ENCODE measurements at regions not wholly inside any gene's neighbourhood (a gene's known extent, or its start where the extent isn't known, plus 50 kb on each side); places are given as distances from the start of the nearest gene placed in this dataset.
"Not testable (repeated sequence)": the region's sequence is repeated elsewhere in the genome, so short reads cannot be mapped to it uniquely, and the experiment has no call there.

- no peak for FAIRE-seq
- TF ChIP-seq POLR2A (IDR thresholded peaks at IDR 0.05; ENCODE audit: low read depth, low read length) (no peak), POLR2AphosphoS5 (IDR thresholded peaks at IDR 0.05; ENCODE audit: low read depth, low read length) (no peak), TAF1 (IDR thresholded peaks at IDR 0.05; ENCODE audit: borderline replicate concordance, low read depth, low read length) (no peak)
- no peak for DNase-seq (ENCODE audit: insufficient read length)
Observed at GRCh38 chr21:35476621-35477395, 427.7 kb upstream of the RUNX1 start.

DNA sequence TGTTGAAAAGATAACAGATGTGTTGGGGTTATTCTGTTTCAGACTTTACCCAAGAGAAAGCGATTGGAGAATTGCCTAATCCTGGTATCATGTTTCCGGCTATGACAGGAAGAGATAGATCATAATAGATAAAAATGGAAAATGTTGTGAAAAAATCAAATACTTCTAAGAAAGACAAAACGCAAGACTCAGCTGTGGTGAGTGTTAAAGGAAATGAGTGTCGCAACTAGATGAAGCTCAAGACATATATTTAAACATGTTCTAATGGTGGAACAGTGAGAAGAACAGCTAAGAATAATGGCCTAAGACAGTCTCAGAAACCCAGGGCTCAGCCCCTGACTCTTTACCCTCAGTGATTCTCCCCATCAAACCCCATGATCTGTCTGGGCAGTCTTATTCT, 426.7 kb upstream of the RUNX1 start:
- TF ChIP-seq POLR2AphosphoS5 (IDR thresholded peaks at IDR 0.05; ENCODE audit: low read depth, low read length) (no peak), POLR2A (IDR thresholded peaks at IDR 0.05; ENCODE audit: low read depth, low read length) (no peak), TAF1 (IDR thresholded peaks at IDR 0.05; ENCODE audit: borderline replicate concordance, low read depth, low read length) (no peak)
- FAIRE-seq = no peak
- no peak for DNase-seq (ENCODE audit: insufficient read length)

GRCh38 chr21:35475009-35475408, 425.9 kb upstream of the RUNX1 start:
- FAIRE-seq (no peak), DNase-seq (ENCODE audit: insufficient read length) (no peak)
- TF ChIP-seq POLR2A (IDR thresholded peaks at IDR 0.05; ENCODE audit: low read depth, low read length) = no peak
- no peak for TF ChIP-seq POLR2AphosphoS5 (IDR thresholded peaks at IDR 0.05; ENCODE audit: low read depth, low read length)
- TF ChIP-seq TAF1 (IDR thresholded peaks at IDR 0.05; ENCODE audit: borderline replicate concordance, low read depth, low read length) = no peak

DNA sequence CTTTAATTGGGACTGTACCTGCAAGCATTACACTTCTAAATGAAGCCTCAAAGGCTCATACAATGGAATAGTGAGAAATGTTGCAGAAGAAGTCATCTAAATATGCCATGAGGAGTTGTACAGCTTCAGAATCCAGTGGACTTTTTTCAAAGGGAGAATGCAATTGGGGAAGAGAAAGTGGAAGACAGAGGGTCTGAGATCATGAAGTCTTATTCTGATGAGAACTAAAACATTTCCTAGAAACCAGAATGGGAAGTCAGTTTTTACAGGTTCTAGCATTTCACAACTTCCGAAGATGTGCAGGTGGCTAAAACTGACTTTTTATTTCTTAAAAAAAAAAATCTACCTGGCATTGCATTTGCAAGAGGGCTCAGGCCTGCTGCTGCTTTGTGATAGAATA, 424.4 kb upstream of the RUNX1 start:
- TF ChIP-seq POLR2A (IDR thresholded peaks at IDR 0.05; ENCODE audit: low read depth, low read length) = no peak
- no peak for TF ChIP-seq TAF1 (IDR thresholded peaks at IDR 0.05; ENCODE audit: borderline replicate concordance, low read depth, low read length)
- TF ChIP-seq POLR2AphosphoS5 (IDR thresholded peaks at IDR 0.05; ENCODE audit: low read depth, low read length) = no peak
- DNase-seq (ENCODE audit: insufficient read length) = no peak

GRCh38 chr21:35470522-35470921, 421.4 kb upstream of the RUNX1 start:
- TF ChIP-seq POLR2A (IDR thresholded peaks at IDR 0.05; ENCODE audit: low read depth, low read length) (no peak), TAF1 (IDR thresholded peaks at IDR 0.05; ENCODE audit: borderline replicate concordance, low read depth, low read length) (no peak), POLR2AphosphoS5 (IDR thresholded peaks at IDR 0.05; ENCODE audit: low read depth, low read length) (no peak)
- DNase-seq (ENCODE audit: insufficient read length) = no peak
- no peak for FAIRE-seq

More for the DNA sequence above, 424.4 kb upstream of the RUNX1 start:
- no peak for FAIRE-seq

- FAIRE-seq (no peak), DNase-seq (ENCODE audit: insufficient read length) (no peak)
- TF ChIP-seq POLR2AphosphoS5 (IDR thresholded peaks at IDR 0.05; ENCODE audit: low read depth, low read length) = no peak
- no peak for TF ChIP-seq TAF1 (IDR thresholded peaks at IDR 0.05; ENCODE audit: borderline replicate concordance, low read depth, low read length)
- no peak for TF ChIP-seq POLR2A (IDR thresholded peaks at IDR 0.05; ENCODE audit: low read depth, low read length)
Observed at GRCh38 chr21:35469498-35469897, 420.4 kb upstream of the RUNX1 start.

- DNase-seq (ENCODE audit: insufficient read length) (no peak), FAIRE-seq (no peak)
- TF ChIP-seq POLR2AphosphoS5 (IDR thresholded peaks at IDR 0.05; ENCODE audit: low read depth, low read length) (no peak), POLR2A (IDR thresholded peaks at IDR 0.05; ENCODE audit: low read depth, low read length) (no peak), TAF1 (IDR thresholded peaks at IDR 0.05; ENCODE audit: borderline replicate concordance, low read depth, low read length) (no peak)
Observed at GRCh38 chr21:35468991-35469390, 419.9 kb upstream of the RUNX1 start.

DNA sequence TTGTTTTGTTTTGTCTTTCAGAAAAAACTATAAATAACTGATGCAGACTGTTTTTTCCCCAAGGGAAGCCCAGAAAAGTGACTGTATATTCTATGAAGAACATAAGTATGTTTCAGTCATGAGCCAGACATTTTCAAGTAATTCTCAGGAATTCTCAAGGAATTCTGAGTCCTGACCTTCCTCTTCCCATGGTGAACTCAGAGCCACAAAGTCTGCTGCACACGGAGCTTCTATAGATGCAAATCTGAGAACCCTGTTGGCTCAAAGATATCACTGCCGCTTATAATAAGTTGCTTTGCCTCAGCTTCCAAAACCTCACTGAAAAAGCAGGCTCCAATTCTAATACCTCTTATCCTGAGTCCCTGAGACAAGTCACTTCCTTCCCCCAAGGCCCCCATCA, 418.5 kb upstream of the RUNX1 start:
- TF ChIP-seq TAF1 (IDR thresholded peaks at IDR 0.05; ENCODE audit: borderline replicate concordance, low read depth, low read length) (no peak), POLR2A (IDR thresholded peaks at IDR 0.05; ENCODE audit: low read depth, low read length) (no peak), POLR2AphosphoS5 (IDR thresholded peaks at IDR 0.05; ENCODE audit: low read depth, low read length) (no peak)
- DNase-seq (ENCODE audit: insufficient read length) = no peak
- FAIRE-seq = no peak

DNA sequence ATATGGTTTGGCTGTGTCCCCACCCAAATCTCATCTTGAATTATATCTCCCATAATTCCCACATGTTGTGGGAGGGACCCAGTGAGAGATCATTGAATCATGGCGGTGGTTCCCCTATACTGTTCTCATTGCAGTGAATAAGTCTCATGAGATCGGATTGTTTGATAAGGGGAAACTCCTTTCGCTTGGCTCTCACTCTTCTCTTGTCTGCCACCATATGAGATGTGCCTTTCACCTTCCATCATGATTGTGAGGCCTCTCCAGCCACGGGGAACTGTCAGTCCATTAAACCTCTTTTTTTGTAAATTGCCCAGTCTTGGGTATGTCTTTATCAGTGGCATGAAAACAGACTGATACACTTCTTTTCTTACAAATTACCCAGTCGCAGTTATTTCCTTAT, 417.6 kb upstream of the RUNX1 start:
- FAIRE-seq; DNase-seq (ENCODE audit: insufficient read length): not testable (repeated sequence)

GRCh38 chr21:35465741-35466140, 416.6 kb upstream of the RUNX1 start:
- DNase-seq (ENCODE audit: insufficient read length) (no peak), FAIRE-seq (no peak)
- no peak for TF ChIP-seq POLR2A (IDR thresholded peaks at IDR 0.05; ENCODE audit: low read depth, low read length)
- no peak for TF ChIP-seq TAF1 (IDR thresholded peaks at IDR 0.05; ENCODE audit: borderline replicate concordance, low read depth, low read length)
- TF ChIP-seq POLR2AphosphoS5 (IDR thresholded peaks at IDR 0.05; ENCODE audit: low read depth, low read length) = no peak

- no peak for FAIRE-seq
- DNase-seq (ENCODE audit: insufficient read length) = no peak
- TF ChIP-seq POLR2A (IDR thresholded peaks at IDR 0.05; ENCODE audit: low read depth, low read length) = no peak
Observed at GRCh38 chr21:35461700-35462099, 412.6 kb upstream of the RUNX1 start.

GRCh38 chr21:35460441-35460840, 411.3 kb upstream of the RUNX1 start:
- no peak for TF ChIP-seq POLR2A (IDR thresholded peaks at IDR 0.05; ENCODE audit: low read depth, low read length)
- no peak for TF ChIP-seq POLR2AphosphoS5 (IDR thresholded peaks at IDR 0.05; ENCODE audit: low read depth, low read length)
- no peak for TF ChIP-seq TAF1 (IDR thresholded peaks at IDR 0.05; ENCODE audit: borderline replicate concordance, low read depth, low read length)
- DNase-seq (ENCODE audit: insufficient read length) = no peak
- no peak for FAIRE-seq

DNA sequence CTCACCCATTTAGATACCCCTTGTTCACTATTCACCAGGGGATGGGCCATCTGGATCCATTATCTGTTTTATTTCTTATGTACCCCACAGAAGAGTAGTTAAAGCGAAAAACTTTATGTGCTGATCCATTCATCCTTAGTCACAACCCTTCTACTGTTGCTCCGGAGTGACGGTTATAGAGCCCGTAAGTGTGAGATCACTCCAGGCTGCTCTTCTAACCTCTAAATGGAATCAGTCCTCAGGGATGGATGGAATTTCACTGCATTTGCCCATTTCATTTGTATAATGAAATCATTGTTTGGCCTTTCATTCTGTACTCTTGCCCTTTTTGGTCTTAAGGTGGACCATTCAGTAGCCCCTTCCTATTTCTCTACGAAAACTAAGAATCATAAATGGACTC, 409.3 kb upstream of the RUNX1 start:
- FAIRE-seq = no peak
- DNase-seq (ENCODE audit: insufficient read length) = no peak

More for the DNA sequence above, 409.3 kb upstream of the RUNX1 start:
- TF ChIP-seq POLR2A (IDR thresholded peaks at IDR 0.05; ENCODE audit: low read depth, low read length) = no peak
- TF ChIP-seq POLR2AphosphoS5 (IDR thresholded peaks at IDR 0.05; ENCODE audit: low read depth, low read length) = no peak
- no peak for TF ChIP-seq TAF1 (IDR thresholded peaks at IDR 0.05; ENCODE audit: borderline replicate concordance, low read depth, low read length)

All from GM12892 (cell line).